ENCODE measurements at regions not wholly inside any gene's neighbourhood (a gene's known extent, or its start where the extent isn't known, plus 50 kb on each side); places are given as distances from the start of the nearest gene placed in this dataset.

DNA sequence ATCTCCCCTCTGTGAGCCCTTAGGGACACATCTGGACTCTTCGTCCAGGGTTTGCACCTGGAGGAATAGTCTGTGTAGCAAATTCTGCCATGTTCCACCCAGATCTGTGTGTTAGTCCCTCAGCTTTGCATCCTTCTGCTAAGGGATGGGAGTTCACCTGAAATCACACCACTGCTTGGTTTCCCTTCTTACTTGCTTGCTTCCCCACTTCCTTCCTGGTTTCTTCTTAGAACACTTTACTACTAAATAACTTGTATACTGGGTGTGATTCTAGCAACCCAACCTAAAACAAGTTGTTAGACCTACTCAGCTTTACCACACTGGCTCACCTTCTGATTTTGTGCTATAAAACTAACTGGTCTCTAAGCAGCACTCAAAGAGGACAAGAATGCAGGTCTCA lies 202.6 kb upstream of the MAP3K1 start:
- Histone ChIP-seq H3K79me2 (ENCODE audit: insufficient read depth, low read length) (no peaks in the 10 kb centered on the region), H2BK15ac (ENCODE audit: low read depth, low read length) (no peak overlapping the region), H2BK20ac (ENCODE audit: low read depth, low read length, poor library complexity, severe bottlenecking) (no peak overlapping the region), H2BK5ac (ENCODE audit: insufficient read length, low read length) (no peak overlapping the region), H3K27ac (ENCODE audit: insufficient read length, low read depth, low read length) (no peak overlapping the region), H3K23ac (ENCODE audit: insufficient read length, low read depth, low read length) (no peak overlapping the region), H3K9me3 (ENCODE audit: control insufficient read depth, low read depth, low read length) (peaks cover 5% of the 10 kb centered on the region), H4K91ac (ENCODE audit: insufficient read length, low read depth, low read length) (no peak overlapping the region), H3K18ac (ENCODE audit: insufficient read length, low read depth, low read length) (no peak overlapping the region), H3K4me2 (ENCODE audit: insufficient read depth, insufficient read length, low read length) (no peak overlapping the region), H3K9ac (ENCODE audit: extremely low read depth, insufficient read length, low read length) (no peak overlapping the region), H2BK12ac (ENCODE audit: insufficient read length, low read depth, low read length) (no peak overlapping the region), H4K5ac (ENCODE audit: insufficient read length, low read depth, low read length) (no peak overlapping the region), H2AFZ (ENCODE audit: low read length) (no peak overlapping the region), H2BK120ac (ENCODE audit: low read depth, low read length, poor library complexity, severe bottlenecking) (no peak overlapping the region), H4K20me1 (ENCODE audit: control insufficient read depth, insufficient read depth, insufficient read length) (no peaks in the 10 kb centered on the region), H2AK5ac (ENCODE audit: insufficient read length, low read length) (no peak overlapping the region), H4K8ac (replicated peaks; ENCODE audit: insufficient read length, low read depth, low read length) (no peak overlapping the region), H3K14ac (ENCODE audit: insufficient read depth, low read length) (no peak overlapping the region), H3T11ph (ENCODE audit: low read length) (no peak overlapping the region), H3K4ac (ENCODE audit: low read depth, low read length) (no peak overlapping the region), H3K56ac (ENCODE audit: insufficient read length, low read depth, low read length) (no peak overlapping the region), H3K27me3 (ENCODE audit: insufficient read depth, low read length) (no peaks in the 10 kb centered on the region), H3K4me1 (ENCODE audit: insufficient read depth, low read length) (peaks cover 3% of the 10 kb centered on the region; the same call in 1 of the 2 replicates), H3K23me2 (ENCODE audit: insufficient read length, low read depth, low read length, poor library complexity, severe bottlenecking) (peaks cover 2% of the 10 kb centered on the region), H3K79me1 (ENCODE audit: insufficient read depth, low read depth, low read length, poor library complexity, severe bottlenecking) (no peaks in the 10 kb centered on the region)
- DNase-seq: no peak
- Mint-ChIP-seq H3K27me3 (ENCODE audit: low read depth) (no peaks in the 10 kb centered on the region), H3K4me3 (no peak overlapping the region), H3K36me3 (ENCODE audit: insufficient read depth in 1 of 3, low read depth in 3 of 3) (peaks cover 12 to 33% (median 18%) of the 10 kb centered on the region in 3 experiments; a peak in 6 of 7 replicates), H3K9me3 (peaks cover 24 to 28% of the 10 kb centered on the region in 2 experiments), H3K4me1 (peaks cover 46 to 49% of the 10 kb centered on the region in 2 experiments), H3K27ac (no peak overlapping the region)
- no peak for TF ChIP-seq CTCF (conservative IDR thresholded peaks at IDR 0.05)
- no CpG with 5 or more reads among the region's 1 CpG for WGBS (ENCODE audit: extremely low coverage, insufficient read length, low lambda C conversion rate)

Measured in H9 (cell line).